ENCODE measurements at regions not wholly inside any gene's neighbourhood (a gene's known extent, or its start where the extent isn't known, plus 50 kb on each side); places are given as distances from the start of the nearest gene placed in this dataset.

DNA sequence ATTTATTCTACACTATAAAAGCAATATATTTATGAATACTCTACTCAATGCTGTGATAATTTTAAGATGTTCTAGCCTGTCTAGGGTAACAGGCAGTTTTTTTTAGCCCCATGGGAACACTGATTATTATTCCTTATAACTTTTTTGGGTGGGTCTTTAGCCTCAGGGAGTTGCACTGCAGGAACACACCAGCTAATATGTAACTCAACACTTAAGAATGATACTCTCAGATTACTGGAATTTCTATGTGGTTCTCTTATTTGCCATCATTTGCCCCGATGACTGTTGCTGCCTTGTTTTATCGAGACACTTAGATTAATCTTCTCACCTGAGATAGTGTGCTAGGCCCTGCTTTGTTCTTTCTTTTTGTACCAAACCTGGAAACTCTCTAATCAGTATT is 396.9 kb upstream of the SLITRK1 start:
- Histone ChIP-seq H3K4me1 (replicated peaks; ENCODE audit: insufficient read depth) (no peaks in the 10 kb centered on the region), H3K27ac (no peak overlapping the region), H3K79me2 (ENCODE audit: low read depth) (no peaks in the 10 kb centered on the region), H3K4me3 (no peak overlapping the region), H3K9me2 (ENCODE audit: insufficient read depth) (no peaks in the 10 kb centered on the region; the same call in 1 of the 2 replicates), H3K27me3 (ENCODE audit: insufficient read depth, low read depth) (no peaks in the 10 kb centered on the region), H4K20me1 (ENCODE audit: insufficient read depth) (no peaks in the 10 kb centered on the region), H3K4me2 (no peak overlapping the region), H2AFZ (no peak overlapping the region), H3K36me3 (ENCODE audit: low read depth) (no peaks in the 10 kb centered on the region), H3K9me3 (ENCODE audit: insufficient read depth, low read depth) (no peaks in the 10 kb centered on the region), H3F3A (ENCODE audit: insufficient read depth, low read depth) (no peaks in the 10 kb centered on the region)
- BruUV-seq (replicated peaks), result no TSS peak
- CTCF ChIA-PET, result no interaction called here
- intact Hi-C loops (cut with micrococcal nuclease; ENCODE audit: unreplicated experiment), result no loop called here
- POLR2A ChIA-PET (ENCODE audit: unreplicated experiment), result no interaction called here
- no peak for DNase-seq
- TF ChIP-seq, protein P1, sequence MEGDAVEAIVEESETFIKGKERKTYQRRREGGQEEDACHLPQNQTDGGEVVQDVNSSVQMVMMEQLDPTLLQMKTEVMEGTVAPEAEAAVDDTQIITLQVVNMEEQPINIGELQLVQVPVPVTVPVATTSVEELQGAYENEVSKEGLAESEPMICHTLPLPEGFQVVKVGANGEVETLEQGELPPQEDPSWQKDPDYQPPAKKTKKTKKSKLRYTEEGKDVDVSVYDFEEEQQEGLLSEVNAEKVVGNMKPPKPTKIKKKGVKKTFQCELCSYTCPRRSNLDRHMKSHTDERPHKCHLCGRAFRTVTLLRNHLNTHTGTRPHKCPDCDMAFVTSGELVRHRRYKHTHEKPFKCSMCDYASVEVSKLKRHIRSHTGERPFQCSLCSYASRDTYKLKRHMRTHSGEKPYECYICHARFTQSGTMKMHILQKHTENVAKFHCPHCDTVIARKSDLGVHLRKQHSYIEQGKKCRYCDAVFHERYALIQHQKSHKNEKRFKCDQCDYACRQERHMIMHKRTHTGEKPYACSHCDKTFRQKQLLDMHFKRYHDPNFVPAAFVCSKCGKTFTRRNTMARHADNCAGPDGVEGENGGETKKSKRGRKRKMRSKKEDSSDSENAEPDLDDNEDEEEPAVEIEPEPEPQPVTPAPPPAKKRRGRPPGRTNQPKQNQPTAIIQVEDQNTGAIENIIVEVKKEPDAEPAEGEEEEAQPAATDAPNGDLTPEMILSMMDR (conservative IDR thresholded peaks at IDR 0.05), result no peak
- TF ChIP-seq EZH2 (IDR thresholded peaks at IDR 0.05; ENCODE audit: low read depth), result no peak

DNA sequence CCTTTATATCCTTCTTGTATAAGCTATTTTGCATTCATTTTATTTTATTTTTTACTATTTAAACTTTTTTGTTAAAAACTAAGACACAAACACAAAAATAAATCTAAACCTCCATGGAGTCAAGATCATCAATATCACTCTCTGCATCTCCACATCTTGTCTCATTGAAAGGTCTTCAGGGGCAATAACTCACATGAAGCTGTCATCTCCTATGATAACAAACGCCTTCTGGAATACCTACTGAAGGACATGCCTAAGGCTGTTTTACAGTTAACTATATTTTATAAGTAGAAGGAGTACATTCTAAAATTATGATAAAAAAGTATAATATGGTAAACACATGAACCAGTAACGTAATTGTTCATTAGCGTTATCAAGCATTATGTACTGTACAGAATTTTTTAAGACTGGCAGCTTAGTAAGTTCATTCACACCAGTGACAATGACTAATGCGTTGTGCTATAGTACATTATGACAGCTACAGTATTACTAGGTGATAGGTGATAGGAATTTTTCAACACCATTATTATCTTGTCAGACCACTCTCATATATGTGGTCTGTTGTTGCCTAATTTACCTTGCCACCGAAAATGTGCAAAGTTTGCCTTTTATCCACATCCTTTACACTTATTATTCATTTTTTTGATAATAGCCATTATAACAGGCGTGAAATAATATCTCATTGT is 390.7 kb upstream of the SLITRK1 start:
- Histone ChIP-seq H3K9me2 (ENCODE audit: insufficient read depth) (no peaks in the 10 kb centered on the region), H3K27me3 (ENCODE audit: insufficient read depth, low read depth) (no peaks in the 10 kb centered on the region), H3K79me2 (ENCODE audit: low read depth) (no peaks in the 10 kb centered on the region), H3F3A (ENCODE audit: insufficient read depth, low read depth) (no peaks in the 10 kb centered on the region), H3K4me1 (replicated peaks; ENCODE audit: insufficient read depth) (no peaks in the 10 kb centered on the region), H3K4me2 (no peak overlapping the region), H4K20me1 (ENCODE audit: insufficient read depth) (no peaks in the 10 kb centered on the region; the same call in 1 of the 2 replicates), H3K27ac (no peak overlapping the region), H3K4me3 (no peak overlapping the region), H2AFZ (no peak overlapping the region), H3K9me3 (ENCODE audit: insufficient read depth, low read depth) (no peaks in the 10 kb centered on the region), H3K36me3 (ENCODE audit: low read depth) (no peaks in the 10 kb centered on the region)
- ChIA-PET POLR2A (ENCODE audit: unreplicated experiment) (no interaction called here), CTCF (no interaction called here)
- BruUV-seq (replicated peaks), result no TSS peak
- intact Hi-C loops (cut with micrococcal nuclease; ENCODE audit: unreplicated experiment), result no loop called here
- no peak for TF ChIP-seq EZH2 (IDR thresholded peaks at IDR 0.05; ENCODE audit: low read depth)
- TF ChIP-seq, protein P1 (conservative IDR thresholded peaks at IDR 0.05), result no peak
- DNase-seq, result no peak

DNA sequence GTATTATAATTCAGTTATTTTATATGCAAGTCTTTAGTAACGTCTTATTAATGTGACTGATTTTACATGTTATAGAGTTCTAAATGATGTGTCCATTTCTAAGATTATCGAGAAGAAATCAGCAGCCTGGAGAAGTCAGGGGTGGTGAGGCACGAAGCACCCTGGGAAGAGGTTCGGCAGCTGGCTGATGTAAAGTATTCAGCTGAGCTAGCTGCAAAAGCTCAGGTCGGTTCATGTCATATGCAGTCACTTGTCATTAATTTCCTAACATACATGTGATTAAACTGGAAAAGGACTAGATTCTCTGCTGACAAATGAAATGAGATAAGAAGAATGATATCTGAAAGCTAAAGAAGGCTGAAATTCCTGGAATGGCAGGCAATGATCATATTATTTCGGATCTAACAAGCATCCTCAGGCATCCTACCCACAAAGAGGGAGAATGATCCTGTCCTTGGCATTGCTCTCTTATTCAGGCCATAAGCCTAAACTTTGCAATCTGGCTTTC is 383.0 kb upstream of the SLITRK1 start:
- no TSS peak for BruUV-seq (replicated peaks)
- H3K36me3 ChIP-seq (ENCODE audit: low read depth), result no peaks in the 10 kb centered on the region
- no peak for TF ChIP-seq EZH2 (IDR thresholded peaks at IDR 0.05; ENCODE audit: low read depth)
- TF ChIP-seq, protein P1 (conservative IDR thresholded peaks at IDR 0.05), result no peak
- H3K27me3 ChIP-seq (ENCODE audit: insufficient read depth, low read depth), result no peaks in the 10 kb centered on the region
- H3K4me1 ChIP-seq (replicated peaks; ENCODE audit: insufficient read depth), result no peaks in the 10 kb centered on the region
- no peaks in the 10 kb centered on the region; the same call in 1 of the 2 replicates for H4K20me1 ChIP-seq (ENCODE audit: insufficient read depth)
- ChIA-PET POLR2A (ENCODE audit: unreplicated experiment) (no interaction called here), CTCF (no interaction called here)
- no peak overlapping the region for H3K4me3 ChIP-seq
- intact Hi-C loops (cut with micrococcal nuclease; ENCODE audit: unreplicated experiment), result no loop called here
- no peaks in the 10 kb centered on the region for H3K9me2 ChIP-seq (ENCODE audit: insufficient read depth)
- no peaks in the 10 kb centered on the region for H3K79me2 ChIP-seq (ENCODE audit: low read depth)
- no peak for DNase-seq
- H2AFZ ChIP-seq, result no peak overlapping the region
- H3K27ac ChIP-seq, result no peak overlapping the region
- H3F3A ChIP-seq (ENCODE audit: insufficient read depth, low read depth), result no peaks in the 10 kb centered on the region
- no peak overlapping the region for H3K4me2 ChIP-seq
- no peaks in the 10 kb centered on the region for H3K9me3 ChIP-seq (ENCODE audit: insufficient read depth, low read depth)

Measured in PC-9 (cell line).